ENCODE measurements at regions not wholly inside any gene's neighbourhood (a gene's known extent, or its start where the extent isn't known, plus 50 kb on each side); places are given as distances from the start of the nearest gene placed in this dataset.

GRCh38 chr12:113655479-113655878 lies 183.8 kb upstream of the LHX5 start:
- TF ChIP-seq ZNF561 (tag by site-specific recombination; IDR thresholded peaks at IDR 0.05; ENCODE audit: borderline replicate concordance), result no peak
- TF ChIP-seq CTCF (tag by site-specific recombination; IDR thresholded peaks at IDR 0.05), result no peak
- TF ChIP-seq ZBTB44 (tag by site-specific recombination; IDR thresholded peaks at IDR 0.05), result no peak
- no peak for TF ChIP-seq ZNF529 (tag by site-specific recombination; IDR thresholded peaks at IDR 0.05; ENCODE audit: insufficient replicate concordance)
- no peak for TF ChIP-seq ZSCAN30 (tag by site-specific recombination; IDR thresholded peaks at IDR 0.05)
- no peak for TF ChIP-seq ZNF23 (tag by site-specific recombination; IDR thresholded peaks at IDR 0.05; ENCODE audit: borderline replicate concordance)
- TF ChIP-seq EGR2 (tag by site-specific recombination; IDR thresholded peaks at IDR 0.05; ENCODE audit: low read depth), result no peak
- no peak for TF ChIP-seq SETDB1 (IDR thresholded peaks at IDR 0.05; ENCODE audit: insufficient read length, low read length)
- TF ChIP-seq ZNF596 (tag by site-specific recombination; IDR thresholded peaks at IDR 0.05), result no peak
- TF ChIP-seq ZBTB49 (tag by site-specific recombination; IDR thresholded peaks at IDR 0.05; ENCODE audit: low read depth), result no peak
- no peak for TF ChIP-seq INSM2 (tag by site-specific recombination; IDR thresholded peaks at IDR 0.05)
- TF ChIP-seq ZNF600 (tag by site-specific recombination; IDR thresholded peaks at IDR 0.05), result no peak

Data from HEK293 (cell line).